Stimulated activated CD4-positive, alpha-beta T cell treated with anti-CD3 and anti-CD28 coated beads, Interleukin-4, amount 100 ng/mL, for 1 hour (primary cell): ENCODE measurements at regions not wholly inside any gene's neighbourhood (a gene's known extent, or its start where the extent isn't known, plus 50 kb on each side); places are given as distances from the start of the nearest gene placed in this dataset.
"Not testable (repeated sequence)": the region's sequence is repeated elsewhere in the genome, so short reads cannot be mapped to it uniquely, and the experiment has no call there.

Experiments used
- DNase-seq: peaks from one replicate; pipeline ENCODE4 v3.0.0-alpha.2; 2020

DNA sequence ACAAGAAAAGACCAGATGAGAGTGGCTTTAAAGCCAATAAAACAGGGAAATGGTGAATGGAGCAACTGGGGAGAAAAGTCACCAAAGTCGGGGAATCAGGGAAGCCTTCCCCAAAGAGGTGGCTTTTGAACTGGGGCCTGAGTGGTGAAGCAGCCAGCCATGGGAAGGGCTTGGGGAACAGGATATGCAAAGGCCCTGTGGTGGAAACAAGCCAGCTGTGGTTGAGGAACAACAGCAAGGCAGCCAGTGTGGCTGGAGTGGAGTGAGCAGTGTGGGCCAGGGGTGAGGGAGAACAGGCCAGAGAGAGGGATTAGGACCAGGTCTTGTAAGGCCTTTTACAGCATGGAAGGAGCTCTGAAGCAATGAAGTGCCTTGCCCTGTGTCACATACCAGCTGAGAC, 51.0 kb upstream of the ROPN1B start:
- DNase-seq: not testable (repeated sequence)

DNA sequence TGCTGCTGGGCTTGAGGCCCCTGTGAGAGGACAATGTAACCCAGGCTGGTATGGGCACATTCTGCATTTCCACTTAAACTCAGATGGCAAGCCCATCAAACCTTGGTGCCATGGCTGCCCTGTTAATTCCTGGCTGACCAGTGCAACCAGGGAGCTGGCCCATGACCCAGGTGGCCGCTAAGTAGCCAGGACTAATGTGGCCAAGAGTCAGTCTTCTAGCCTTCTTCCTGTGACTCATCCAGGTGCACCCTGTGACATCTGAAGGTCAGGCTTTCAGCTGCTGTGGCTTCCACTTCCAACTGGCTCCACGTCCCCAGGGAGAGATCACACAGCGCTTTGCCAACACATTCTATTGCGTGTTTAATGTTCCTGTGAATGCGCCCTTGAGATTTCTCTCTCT, 50.5 kb upstream of the ROPN1B start:
- DNase-seq: not testable (repeated sequence)

- not testable (repeated sequence) for DNase-seq
Observed at GRCh38 chr3:125918866-125919265, 50.1 kb upstream of the ROPN1B start.
